T-cell (primary cell): ENCODE measurements at regions not wholly inside any gene's neighbourhood (a gene's known extent, or its start where the extent isn't known, plus 50 kb on each side); places are given as distances from the start of the nearest gene placed in this dataset.
"Not testable (repeated sequence)": the region's sequence is repeated elsewhere in the genome, so short reads cannot be mapped to it uniquely, and the experiment has no call there.

Experiments
- ATAC-seq, 4 experiments: fragments of 200-7000 bp in 3 of 4; fragments of 150-1000 bp in 1 of 4; cut with Tn5 transposase; replicated peaks in 1 of 4; 1 replicate in 3 of 4; 2 replicates in 1 of 4; pipeline ENCODE4 v1.10.0; 2021; ENCODE audit warnings: moderate library complexity in 3 of 4, mild to moderate bottlenecking in 2 of 4, moderate number of reproducible peaks in 1 of 4
- CTCF ChIA-PET, 2 donors: fragments of 300-600 bp; sonication (Branson Sonifier 250); formaldehyde crosslinking; loops; one replicate each; lab custom pipeline; 2022; ENCODE audit warnings: antibody characterized with exemption in 2 of 2; lab: Charles Lee
- POLR2A ChIA-PET, 2 donors: fragments of 300-600 bp; sonication (Branson Sonifier 250); formaldehyde crosslinking; loops; one replicate each; lab custom pipeline; 2022; ENCODE audit warnings: antibody characterized with exemption in 2 of 2; lab: Charles Lee
- DNase-seq, 35 experiments: peaks; one replicate each; pipeline versions ENCODE4 v3.0.0 to v3.0.0-alpha.2; 2013 to 2023
- H3K27ac ChIP-seq: one replicate; pipeline ENCODE4 v1.5.1; 2013; ENCODE audit warnings: low read length
- H3K27me3 ChIP-seq, 2 experiments: replicated peaks in 1 of 2; 1 replicate in 1 of 2; 2 replicates in 1 of 2; pipeline versions ENCODE4 v1.6.1 to v1.7.0; 2013; ENCODE audit warnings: low read length in 1 of 2, mixed read lengths in 1 of 2; ENCODE audit not compliant: control insufficient read depth in 2 of 2, insufficient read depth in 2 of 2; ENCODE audit errors: extremely low read depth in 1 of 2
- H3K36me3 ChIP-seq, 2 donors: 1 replicate in 1 of 2; 2 replicates in 1 of 2; pipeline versions ENCODE4 v1.6.1 to v1.7.0; 2013; ENCODE audit warnings: low read length in 1 of 2; ENCODE audit not compliant: control insufficient read depth in 2 of 2, insufficient read depth in 1 of 2; ENCODE audit errors: extremely low read depth in 1 of 2
- H3K4me1 ChIP-seq, 2 experiments: 1 replicate in 1 of 2; 2 replicates in 1 of 2; pipeline versions ENCODE4 v1.6.1 to v1.7.0; 2013; ENCODE audit warnings: low read length in 2 of 2, mixed read lengths in 1 of 2; ENCODE audit not compliant: insufficient read depth in 2 of 2, control insufficient read depth in 1 of 2; ENCODE audit errors: extremely low read depth in 1 of 2
- H3K4me3 ChIP-seq, 2 donors: 1 replicate in 1 of 2; 2 replicates in 1 of 2; pipeline versions ENCODE4 v1.5.1 to v1.7.0; 2013; ENCODE audit warnings: mild to moderate bottlenecking in 2 of 2, low read length in 1 of 2, moderate library complexity in 1 of 2; ENCODE audit not compliant: control insufficient read depth in 1 of 2; ENCODE audit errors: extremely low read depth in 1 of 2
- H3K9me3 ChIP-seq: 2 replicates; pipeline ENCODE4 v1.7.0; 2013
- H3K27ac Mint-ChIP-seq, 2 donors: one replicate each; pipeline ENCODE4 v1.8.0; 2020 to 2021; ENCODE audit warnings: mild to moderate bottlenecking in 2 of 2, mixed read lengths in 2 of 2
- H3K27me3 Mint-ChIP-seq, 2 donors: one replicate each; pipeline ENCODE4 v1.8.0; 2021 to 2022; ENCODE audit warnings: mixed read lengths in 2 of 2
- H3K36me3 Mint-ChIP-seq: one replicate; pipeline ENCODE4 v1.8.0; 2021; ENCODE audit warnings: mixed read lengths
- H3K4me1 Mint-ChIP-seq, 3 donors: one replicate each; pipeline ENCODE4 v1.8.0; 2020 to 2022; ENCODE audit warnings: mixed read lengths in 3 of 3, mild to moderate bottlenecking in 1 of 3
- H3K4me3 Mint-ChIP-seq, 3 donors: one replicate each; pipeline ENCODE4 v1.8.0; 2020 to 2022; ENCODE audit warnings: mild to moderate bottlenecking in 3 of 3, mixed read lengths in 3 of 3, moderate library complexity in 3 of 3
- H3K9me3 Mint-ChIP-seq, 3 donors: one replicate each; pipeline ENCODE4 v1.8.0; 2020 to 2022; ENCODE audit warnings: mixed read lengths in 3 of 3
- WGBS: methylation state at CpG from one replicate; pipeline ENCODE4 v1.1.5; 2013; ENCODE audit warnings: missing lambda C conversion rate; ENCODE audit not compliant: insufficient coverage; 5-methylcytosine and 5-hydroxymethylcytosine counted together

- H3K9me3 Mint-ChIP-seq: no peaks in the 10 kb centered on the region
- ATAC-seq: no peak
- no peak overlapping the region for H3K4me3 ChIP-seq
- H3K27ac Mint-ChIP-seq: no peak overlapping the region
- H3K27ac ChIP-seq: no peak overlapping the region
- H3K9me3 ChIP-seq: no peaks in the 10 kb centered on the region
- no peak for DNase-seq
- no peaks in the 10 kb centered on the region for H3K36me3 Mint-ChIP-seq
- no peaks in the 10 kb centered on the region for H3K4me1 Mint-ChIP-seq
- ChIA-PET POLR2A (no interaction called here), CTCF (no interaction called here)
- peaks cover 0 to 3% of the 10 kb centered on the region in 2 donors for H3K27me3 Mint-ChIP-seq
- H3K27me3 ChIP-seq: peaks cover 0 to 6% of the 10 kb centered on the region in 2 experiments
- WGBS: 20% methylated on average over 1 of the region's 4 CpGs
- no peaks in the 10 kb centered on the region for H3K4me1 ChIP-seq
- no peaks in the 10 kb centered on the region for H3K36me3 ChIP-seq
- H3K4me3 Mint-ChIP-seq: no peak overlapping the region
These were observed 315.8 kb downstream of the ADGRD1 start for GRCh38 chr12:131269551-131269950.

DNA sequence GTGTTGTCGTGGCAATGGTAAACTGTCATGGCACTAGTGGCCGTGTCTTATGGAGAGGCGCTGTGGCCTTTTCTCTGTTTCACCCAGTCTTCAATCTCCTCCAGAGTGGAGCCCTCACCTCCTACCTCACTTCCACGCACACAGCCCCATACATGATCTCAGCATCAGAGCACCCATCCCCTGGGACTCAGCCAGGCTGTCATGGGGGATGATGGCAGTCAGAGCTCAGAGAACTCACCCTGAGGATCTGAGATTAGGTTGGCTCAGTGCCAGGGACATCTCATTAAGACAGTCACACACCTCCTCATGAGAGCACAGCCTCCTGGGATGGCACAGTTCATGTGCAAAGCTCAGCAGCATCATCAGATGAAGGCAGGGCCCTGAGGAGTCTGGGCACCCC lies 316.3 kb downstream of the ADGRD1 start:
- H3K4me1 ChIP-seq, H3K27ac Mint-ChIP-seq, H3K36me3 Mint-ChIP-seq, ATAC-seq, H3K4me3 ChIP-seq, H3K9me3 ChIP-seq, H3K4me1 Mint-ChIP-seq, H3K4me3 Mint-ChIP-seq, H3K27me3 ChIP-seq, H3K36me3 ChIP-seq, H3K27me3 Mint-ChIP-seq, H3K9me3 Mint-ChIP-seq, DNase-seq, CTCF ChIA-PET, POLR2A ChIA-PET, H3K27ac ChIP-seq: not testable (repeated sequence)
- WGBS: no CpG with 5 or more reads among the region's 4 CpGs

- CTCF ChIA-PET: no interaction called here
- POLR2A ChIA-PET: no interaction called here
- Mint-ChIP-seq H3K27me3 (peaks cover 0 to 3% of the 10 kb centered on the region in 2 donors), H3K4me3 (no peak overlapping the region), H3K4me1 (no peaks in the 10 kb centered on the region), H3K27ac (no peak overlapping the region), H3K36me3 (no peaks in the 10 kb centered on the region), H3K9me3 (no peaks in the 10 kb centered on the region)
- Histone ChIP-seq H3K9me3 (no peaks in the 10 kb centered on the region), H3K36me3 (no peaks in the 10 kb centered on the region), H3K27me3 (peaks cover 0 to 9% of the 10 kb centered on the region in 2 experiments), H3K4me3 (no peak overlapping the region), H3K27ac (no peak overlapping the region), H3K4me1 (no peaks in the 10 kb centered on the region)
- ATAC-seq (no peak), DNase-seq (no peak)
These were observed 318.0 kb downstream of the ADGRD1 start for GRCh38 chr12:131271724-131272123.

GRCh38 chr12:131272283-131272814 lies 318.6 kb downstream of the ADGRD1 start:
- ATAC-seq, H3K27ac Mint-ChIP-seq: not testable (repeated sequence)
- WGBS: 92% methylated on average over 5 of the region's 8 CpGs

DNA sequence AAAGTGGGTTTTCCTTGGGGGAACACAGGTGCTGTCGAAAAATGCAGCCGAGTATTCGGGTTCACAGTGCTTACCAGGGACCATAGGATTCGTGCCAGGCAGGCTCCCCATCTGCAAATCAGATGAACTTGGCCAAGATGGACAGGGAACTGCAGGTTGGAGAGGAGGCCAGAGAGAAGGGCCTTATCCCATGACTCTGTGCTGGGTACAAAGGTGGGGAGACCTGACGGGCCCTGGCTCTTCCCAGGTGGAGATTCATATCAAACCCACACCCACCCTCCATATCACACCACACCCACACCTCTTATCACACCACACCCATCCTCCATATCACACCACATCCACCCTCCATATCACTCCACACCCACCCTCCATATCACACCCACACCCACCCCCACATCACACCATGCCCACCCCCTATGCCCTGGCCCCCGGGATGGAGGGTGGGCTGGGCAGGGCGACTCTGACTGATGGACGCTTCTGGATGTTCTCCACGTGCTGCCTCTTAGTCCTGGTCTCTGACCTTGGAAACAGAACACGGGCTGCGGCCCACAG lies 319.7 kb downstream of the ADGRD1 start:
- H3K4me3 ChIP-seq: no peak overlapping the region
- H3K27ac Mint-ChIP-seq: no peak overlapping the region
- no peak for ATAC-seq
- H3K4me1 Mint-ChIP-seq: no peaks in the 10 kb centered on the region
- no peaks in the 10 kb centered on the region for H3K36me3 Mint-ChIP-seq
- H3K9me3 ChIP-seq: no peaks in the 10 kb centered on the region
- H3K36me3 ChIP-seq: no peaks in the 10 kb centered on the region
- WGBS: 91% methylated on average over 7 of the region's 11 CpGs
- no peak overlapping the region for H3K4me3 Mint-ChIP-seq
- H3K4me1 ChIP-seq: no peaks in the 10 kb centered on the region
- ChIA-PET POLR2A (no interaction called here), CTCF (no interaction called here)
- peaks cover 0 to 3% of the 10 kb centered on the region in 2 donors for H3K27me3 Mint-ChIP-seq
- no peak overlapping the region for H3K27ac ChIP-seq
- DNase-seq: no peak
- peaks cover 0 to 9% of the 10 kb centered on the region in 2 experiments for H3K27me3 ChIP-seq
- H3K9me3 Mint-ChIP-seq: no peaks in the 10 kb centered on the region

More at GRCh38 chr12:131272283-131272814, 318.6 kb downstream of the ADGRD1 start:
- H3K4me3 ChIP-seq, H3K27ac ChIP-seq, H3K27me3 Mint-ChIP-seq, H3K4me3 Mint-ChIP-seq, H3K36me3 Mint-ChIP-seq, H3K4me1 ChIP-seq, DNase-seq, H3K4me1 Mint-ChIP-seq, POLR2A ChIA-PET, H3K27me3 ChIP-seq, H3K9me3 ChIP-seq, CTCF ChIA-PET, H3K9me3 Mint-ChIP-seq, H3K36me3 ChIP-seq: not testable (repeated sequence)

DNA sequence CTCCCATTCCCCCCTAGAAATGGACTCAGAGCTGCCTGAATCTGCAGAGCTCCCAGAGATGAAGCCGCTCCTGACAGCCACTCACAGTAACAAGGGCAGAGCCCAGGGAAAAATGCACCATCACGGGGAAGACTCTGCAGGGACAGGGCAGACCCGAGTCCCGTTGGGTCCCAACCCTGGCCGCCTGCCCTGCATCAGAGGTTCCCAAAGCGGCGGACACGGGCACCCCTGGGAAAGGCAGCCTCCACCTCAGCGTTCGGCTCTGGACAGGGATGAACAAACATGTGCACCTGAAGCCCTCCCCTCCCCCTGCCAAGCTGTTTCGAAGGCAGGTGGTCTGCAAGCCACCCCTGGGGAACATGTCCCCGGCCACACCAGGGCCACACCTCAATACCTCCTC lies 320.4 kb downstream of the ADGRD1 start:
- no peak for DNase-seq
- peaks cover 0 to 3% of the 10 kb centered on the region in 2 donors for H3K27me3 Mint-ChIP-seq

More for the DNA sequence above, 320.4 kb downstream of the ADGRD1 start:
- no peaks in the 10 kb centered on the region for H3K36me3 Mint-ChIP-seq
- Histone ChIP-seq H3K4me1 (no peaks in the 10 kb centered on the region), H3K9me3 (no peaks in the 10 kb centered on the region), H3K4me3 (no peak overlapping the region), H3K27me3 (peaks cover 0 to 14% of the 10 kb centered on the region in 2 experiments), H3K36me3 (no peaks in the 10 kb centered on the region), H3K27ac (no peak overlapping the region)
- no peak overlapping the region for H3K27ac Mint-ChIP-seq
- no peaks in the 10 kb centered on the region for H3K9me3 Mint-ChIP-seq
- H3K4me1 Mint-ChIP-seq: no peaks in the 10 kb centered on the region
- 86% methylated on average over 10 of the region's 12 CpGs for WGBS
- POLR2A ChIA-PET: interaction anchor here in 1 of 2 donors (0.5 kb wide), 1 partner anchor 92 kb away, joined by 3 read pairs; no protein-coding TSS in a partner anchor
- no peak for ATAC-seq
- H3K4me3 Mint-ChIP-seq: no peak overlapping the region
- CTCF ChIA-PET: no interaction called here
